ACHN (cell line): ENCODE measurements at regions not wholly inside any gene's neighbourhood (a gene's known extent, or its start where the extent isn't known, plus 50 kb on each side); places are given as distances from the start of the nearest gene placed in this dataset.
A peak's percentile ranks its signal among the peaks of the same experiment; 100 is the strongest.

Experiments
- DNase-seq: peaks from one replicate; pipeline ENCODE4 v3.0.0-alpha.2; 2015
- in situ Hi-C: cut with HindIII; loops from 2 replicates; pipeline ENCODE4 v1.10.0; 2017; ENCODE audit warnings: low sequenced_read_pairs, low pct_ligation_motif_present, low pct_unique_long_range_greater_than_20kb

GRCh38 chr3:178457511-178457910, 78.7 kb upstream of the KCNMB2 start:
- peak; percentile 9 for DNase-seq
- in situ Hi-C loops: no loop called here

GRCh38 chr3:178458313-178459037, 77.8 kb upstream of the KCNMB2 start:
- no peak for DNase-seq
- in situ Hi-C loops: no loop called here

- DNase-seq: no peak
- in situ Hi-C loops: no loop called here
Observed at GRCh38 chr3:178459038-178459410, 77.2 kb upstream of the KCNMB2 start.

- in situ Hi-C loops: no loop called here
- no peak for DNase-seq
Observed at GRCh38 chr3:178465260-178466180, 70.7 kb upstream of the KCNMB2 start.

- in situ Hi-C loops: no loop called here
- no peak for DNase-seq
Observed at GRCh38 chr3:178472941-178473340, 63.3 kb upstream of the KCNMB2 start.

GRCh38 chr3:178474526-178474925, 61.7 kb upstream of the KCNMB2 start:
- DNase-seq: no peak
- in situ Hi-C loops: no loop called here

- in situ Hi-C loops: no loop called here
Observed at GRCh38 chr3:178475062-178475461, 61.2 kb upstream of the KCNMB2 start.

GRCh38 chr3:178476886-178477285, 59.4 kb upstream of the KCNMB2 start:
- in situ Hi-C loops: no loop called here
- no peak for DNase-seq

More at GRCh38 chr3:178475062-178475461, 61.2 kb upstream of the KCNMB2 start:
- no peak for DNase-seq

- DNase-seq: no peak
- in situ Hi-C loops: no loop called here
Observed at GRCh38 chr3:178479446-178479845, 56.8 kb upstream of the KCNMB2 start.

- in situ Hi-C loops: no loop called here
- no peak for DNase-seq
Observed at GRCh38 chr3:178479860-178480259, 56.4 kb upstream of the KCNMB2 start.

GRCh38 chr3:178480274-178480673, 56.0 kb upstream of the KCNMB2 start:
- DNase-seq: no peak
- in situ Hi-C loops: no loop called here

- no peak for DNase-seq
- in situ Hi-C loops: no loop called here
Observed at GRCh38 chr3:178480795-178481194, 55.4 kb upstream of the KCNMB2 start.

GRCh38 chr3:178482981-178483380, 53.3 kb upstream of the KCNMB2 start:
- in situ Hi-C loops: no loop called here
- peak; percentile 74 for DNase-seq

GRCh38 chr3:178483704-178484103, 52.5 kb upstream of the KCNMB2 start:
- no peak for DNase-seq
- in situ Hi-C loops: no loop called here

GRCh38 chr3:178485756-178486155, 50.5 kb upstream of the KCNMB2 start:
- in situ Hi-C loops: no loop called here
- DNase-seq: no peak
